ENCODE measurements at regions not wholly inside any gene's neighbourhood (a gene's known extent, or its start where the extent isn't known, plus 50 kb on each side); places are given as distances from the start of the nearest gene placed in this dataset.

GRCh38 chr2:138382672-138383071 lies 118.9 kb upstream of the SPOPL start:
- no peak for TF ChIP-seq EZH2 (IDR thresholded peaks at IDR 0.05; ENCODE audit: borderline replicate concordance)
- TF ChIP-seq CTCF (IDR thresholded peaks at IDR 0.05; ENCODE audit: poor library complexity): no peak
- TF ChIP-seq EZH2phosphoT487 (IDR thresholded peaks at IDR 0.05; ENCODE audit: low read depth, severe bottlenecking, unreplicated experiment): no peak

All from hepatocyte (in vitro differentiated cells).